HT-29 (cell line): ENCODE measurements at regions not wholly inside any gene's neighbourhood (a gene's known extent, or its start where the extent isn't known, plus 50 kb on each side); places are given as distances from the start of the nearest gene placed in this dataset.
"Not testable (repeated sequence)": the region's sequence is repeated elsewhere in the genome, so short reads cannot be mapped to it uniquely, and the experiment has no call there.

Experiments used
- DNase-seq: peaks from one replicate; pipeline ENCODE4 v3.0.0-alpha.2; 2015; ENCODE audit warnings: low spot score

- no peak for DNase-seq
Measured at GRCh38 chr6:141394125-141394536, 738.6 kb upstream of the GJE1 start.

DNA sequence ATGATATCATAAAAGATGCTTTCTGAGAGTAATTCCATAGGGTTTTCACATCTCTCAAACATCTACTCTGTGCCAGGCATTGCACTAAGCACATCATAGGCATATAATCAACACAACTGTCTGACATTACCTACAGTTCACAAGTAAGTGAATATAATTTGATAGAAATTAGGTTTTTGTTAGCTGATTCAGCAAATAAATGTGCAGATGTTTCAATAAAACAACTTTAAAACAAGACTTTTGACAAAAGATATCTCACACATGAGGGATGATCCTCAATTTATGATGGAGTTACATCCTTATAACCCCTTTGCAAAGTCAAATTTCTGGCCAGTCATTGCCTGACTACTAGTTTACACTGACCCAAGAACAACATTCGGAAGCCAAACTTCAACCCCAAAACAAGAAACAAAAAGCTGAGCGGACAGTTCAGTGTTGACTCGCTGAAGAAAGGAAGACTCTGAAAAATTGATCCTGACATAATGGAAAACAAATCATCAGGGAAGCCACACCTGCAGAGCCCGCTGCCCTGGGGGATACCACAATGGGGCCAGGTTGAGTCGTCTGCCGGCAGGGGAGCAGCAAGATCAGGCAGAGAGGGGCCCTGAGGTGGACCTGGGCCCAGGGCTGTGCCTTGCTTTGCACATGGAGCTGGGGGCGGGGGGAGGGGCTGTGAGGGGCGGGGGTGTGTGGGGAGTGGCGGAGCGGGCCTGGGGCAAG is 739.2 kb upstream of the GJE1 start:
- no peak for DNase-seq

GRCh38 chr6:141391135-141391534 is 741.6 kb upstream of the GJE1 start:
- not testable (repeated sequence) for DNase-seq

DNA sequence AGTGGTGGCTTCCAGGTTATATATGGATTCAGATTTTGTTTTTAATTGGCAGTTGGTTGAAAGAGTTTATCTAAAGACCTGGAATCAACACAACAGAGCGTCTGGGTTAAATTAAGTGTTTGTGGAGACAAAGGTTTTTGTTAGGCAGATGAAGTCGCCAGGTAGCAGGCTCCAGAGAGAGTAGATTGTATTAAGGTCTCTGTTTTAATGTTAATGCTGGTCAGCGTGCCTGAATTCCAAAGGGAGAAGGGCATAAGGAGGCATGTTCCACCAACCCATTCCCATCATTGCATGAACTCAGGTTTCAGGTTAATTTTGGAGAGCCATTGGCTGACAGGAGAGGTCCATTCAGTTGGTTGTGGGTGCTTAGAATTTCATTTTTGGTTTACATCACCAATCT is 744.1 kb upstream of the GJE1 start:
- no peak for DNase-seq

GRCh38 chr6:141370438-141370837 is 762.3 kb upstream of the GJE1 start:
- no peak for DNase-seq

GRCh38 chr6:141366796-141367195 is 765.9 kb upstream of the GJE1 start:
- DNase-seq: not testable (repeated sequence)

DNA sequence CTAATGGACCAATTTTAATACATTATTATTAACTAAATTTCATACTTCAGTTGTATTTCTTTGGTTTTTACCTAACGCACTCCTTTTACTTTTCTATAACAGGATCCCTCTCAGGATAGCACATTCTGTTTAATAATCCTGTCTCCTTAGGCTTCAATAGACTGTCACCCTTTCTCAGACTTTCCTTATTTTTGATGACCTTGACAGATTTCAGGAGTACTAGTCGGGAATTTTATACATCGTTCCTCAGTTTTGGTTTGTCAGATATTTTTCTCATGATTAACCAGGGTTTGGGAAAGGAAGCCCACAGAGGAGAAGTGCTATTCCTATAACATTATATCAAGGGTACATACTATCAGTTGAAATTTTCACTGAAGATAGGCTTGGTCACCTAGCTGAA is 768.0 kb upstream of the GJE1 start:
- DNase-seq: no peak

DNA sequence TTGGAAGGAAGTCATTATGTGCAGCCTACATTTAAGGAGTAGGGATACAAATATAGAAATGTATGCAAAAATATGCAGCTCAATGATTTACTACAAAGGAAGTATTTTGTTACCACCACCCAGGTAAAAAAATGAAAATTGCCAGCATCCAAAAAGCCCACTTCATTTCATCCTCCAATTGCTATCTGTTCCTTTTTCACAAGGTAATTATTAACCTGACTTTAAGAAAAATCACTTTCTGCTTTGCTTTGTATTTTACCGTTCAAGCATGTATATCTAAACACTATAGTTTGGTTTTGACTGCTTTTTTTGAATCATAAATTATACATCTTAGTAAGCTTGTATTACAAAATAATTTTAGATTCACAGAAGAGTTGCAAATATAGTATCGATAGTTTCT is 768.5 kb upstream of the GJE1 start:
- no peak for DNase-seq

- no peak for DNase-seq
Measured at GRCh38 chr6:141361559-141361958, 771.2 kb upstream of the GJE1 start.

DNA sequence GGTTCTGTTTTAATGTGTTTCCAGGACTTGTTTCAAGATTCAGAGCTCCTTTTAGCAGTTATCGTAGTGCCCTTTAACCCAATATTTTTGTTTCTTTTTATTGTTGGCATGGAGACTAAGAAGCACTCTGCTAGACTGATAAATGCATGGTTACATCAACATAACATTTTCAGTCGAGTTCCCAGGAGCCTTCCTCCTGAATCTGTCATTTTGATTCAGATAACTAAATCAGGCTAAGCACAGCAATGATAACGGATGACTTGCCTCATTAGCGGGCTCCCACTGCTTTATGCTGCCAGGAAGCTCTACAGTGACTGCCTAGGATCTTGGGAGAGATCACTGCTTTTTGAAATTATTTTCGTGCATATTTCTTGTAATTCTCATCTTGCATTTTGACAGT is 772.8 kb upstream of the GJE1 start:
- DNase-seq: no peak

- no peak for DNase-seq
Measured at GRCh38 chr6:141354191-141354955, 778.4 kb upstream of the GJE1 start.

GRCh38 chr6:141351721-141352120 is 781.0 kb upstream of the GJE1 start:
- DNase-seq: no peak

DNA sequence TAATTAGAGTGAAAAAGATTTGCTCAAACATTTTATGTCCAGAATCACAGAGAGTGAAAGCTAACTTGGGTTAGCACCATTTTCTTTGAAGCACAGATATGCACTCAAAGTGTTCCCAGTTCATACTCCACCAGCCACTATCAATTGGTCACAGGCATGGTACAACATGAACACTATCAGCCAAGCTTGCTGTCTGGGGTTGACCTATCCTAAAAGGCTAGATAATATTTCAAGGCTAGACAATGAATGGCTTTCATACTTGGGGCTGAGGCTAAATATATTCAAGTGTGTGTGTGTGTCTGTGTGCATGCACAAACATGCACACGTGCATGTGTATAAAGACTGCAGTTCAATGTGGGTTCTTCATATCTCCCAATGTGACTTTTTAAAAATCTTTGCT is 783.0 kb upstream of the GJE1 start:
- no peak for DNase-seq

DNA sequence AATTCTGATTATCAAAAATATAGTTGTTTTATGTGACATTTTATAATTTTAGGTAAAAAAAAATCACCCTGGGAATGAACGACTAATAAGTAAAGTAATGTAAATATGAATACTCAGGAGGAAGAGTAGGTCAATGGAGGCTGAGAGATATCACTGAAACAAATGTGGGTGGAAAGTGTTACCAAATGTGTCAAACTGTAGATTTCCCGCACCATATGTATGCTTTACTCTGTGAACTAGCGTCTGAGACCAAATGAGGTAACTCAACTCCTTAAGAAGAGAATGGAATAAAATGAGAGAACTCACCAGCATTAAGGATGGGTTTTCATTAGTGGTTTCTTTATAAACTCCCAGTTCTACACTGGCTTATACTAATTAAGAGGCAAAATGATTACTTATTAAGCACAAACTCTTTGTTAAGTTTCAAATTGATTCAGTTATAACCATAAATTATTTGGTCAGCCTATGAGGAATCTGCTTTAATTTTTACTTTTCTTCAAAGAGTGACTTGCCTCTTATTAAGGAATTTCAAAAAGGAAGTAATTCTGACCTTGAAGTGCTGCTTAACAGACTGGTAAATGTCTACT is 784.7 kb upstream of the GJE1 start:
- DNase-seq: no peak

- no peak for DNase-seq
Measured at GRCh38 chr6:141347086-141347485, 785.6 kb upstream of the GJE1 start.

- no peak for DNase-seq
Measured at GRCh38 chr6:141346535-141346934, 786.2 kb upstream of the GJE1 start.

DNA sequence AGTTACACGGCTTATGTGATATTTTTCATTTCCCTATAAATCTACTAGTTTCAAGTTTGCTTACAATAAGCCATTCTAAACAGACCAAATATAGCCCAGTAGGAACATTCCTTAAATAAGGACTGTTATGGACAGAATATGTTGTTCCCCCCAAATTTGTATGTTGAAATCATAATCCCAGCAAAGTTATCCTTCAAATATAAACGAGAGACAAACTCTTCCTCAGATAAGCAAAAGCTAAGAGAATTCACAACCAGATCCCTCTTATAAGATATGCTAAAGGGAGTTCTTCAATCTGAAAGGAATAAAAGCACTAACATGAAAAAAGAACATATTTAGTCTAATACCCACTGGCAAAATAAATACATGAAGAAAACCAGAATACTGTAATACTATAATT is 795.5 kb upstream of the GJE1 start:
- no peak for DNase-seq

DNA sequence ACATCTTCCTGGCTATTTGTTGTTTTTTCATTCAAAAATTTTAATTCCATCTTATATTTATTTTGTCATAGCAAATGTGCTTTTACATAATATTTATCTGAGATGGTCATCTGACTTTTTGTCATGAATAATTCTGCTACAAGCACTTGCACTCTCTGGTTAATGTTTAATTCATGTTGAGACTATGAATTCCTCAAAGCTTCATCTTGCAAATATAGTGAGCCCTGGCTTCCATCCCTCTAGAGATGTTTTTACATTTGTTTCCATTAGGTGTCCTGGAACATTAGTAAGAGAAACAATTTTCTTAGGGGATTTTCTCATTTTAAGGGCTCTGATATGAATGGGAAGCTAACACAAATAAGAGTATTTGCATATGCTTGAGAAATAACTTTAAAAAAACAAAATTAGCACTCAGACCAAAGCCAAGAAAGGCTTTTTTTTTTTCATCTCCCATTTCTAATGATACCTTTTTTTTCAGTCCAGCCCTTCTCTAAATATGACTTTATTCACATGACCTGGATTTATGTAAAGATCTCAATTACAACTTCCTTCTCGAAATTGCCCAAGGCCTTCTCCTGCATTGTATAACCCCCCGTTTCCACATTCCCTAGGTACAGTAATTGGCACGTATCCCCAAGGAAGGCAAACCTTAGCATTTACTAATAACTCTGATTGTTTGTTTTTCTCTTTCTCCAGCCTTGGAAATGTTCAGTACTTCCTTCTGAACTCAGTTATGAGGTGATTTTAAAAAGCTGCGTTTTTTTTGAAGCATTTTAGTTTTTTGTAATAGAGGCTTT is 797.0 kb upstream of the GJE1 start:
- no peak for DNase-seq

DNA sequence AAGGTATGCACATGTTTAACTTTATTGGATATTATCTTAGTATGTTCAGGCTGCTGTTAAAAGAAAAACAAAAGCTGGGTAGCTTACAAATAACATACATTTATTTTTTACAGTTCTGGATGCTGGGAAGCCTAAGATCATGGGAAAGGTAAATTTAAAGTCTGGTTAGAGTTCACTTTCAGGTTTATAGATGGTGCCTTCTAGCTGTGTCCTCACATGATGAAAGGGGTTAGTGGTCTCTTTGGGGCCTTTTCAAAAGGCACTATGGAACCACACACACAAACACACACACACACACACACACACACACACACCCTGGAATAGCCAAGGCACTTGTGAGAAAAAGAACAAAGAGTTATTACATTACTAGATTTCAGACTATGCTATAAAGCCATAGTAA is 805.8 kb upstream of the GJE1 start:
- no peak for DNase-seq

GRCh38 chr6:141326426-141326825 is 806.3 kb upstream of the GJE1 start:
- peak; percentile 85 for DNase-seq

- DNase-seq: no peak
Measured at GRCh38 chr6:141321493-141322347, 811.0 kb upstream of the GJE1 start.
